H1 (cell line): ENCODE measurements at regions not wholly inside any gene's neighbourhood (a gene's known extent, or its start where the extent isn't known, plus 50 kb on each side); places are given as distances from the start of the nearest gene placed in this dataset.

Experiments
- ATF2 ChIP-seq: IDR thresholded peaks from 2 replicates; pipeline ENCODE4 v1.6.1; 2012; ENCODE audit warnings: low read length, inconsistent platforms

GRCh38 chr5:165094782-165095181 lies 1589.4 kb downstream of the MAT2B start (continued):
- TF ChIP-seq ATF2: no peak
- TF ChIP-seq, all 59 proteins: peak for 0
